MM.1S (cell line): ENCODE measurements at regions not wholly inside any gene's neighbourhood (a gene's known extent, or its start where the extent isn't known, plus 50 kb on each side); places are given as distances from the start of the nearest gene placed in this dataset.

Experiments used
- DNase-seq: peaks from one replicate; pipeline ENCODE4 v3.0.0-alpha.2; 2015
- H2AFZ ChIP-seq: fragments of 300-600 bp; sonication (generic); 2 replicates; pipeline ENCODE4 v1.6.0; 2016; ENCODE audit warnings: antibody characterized with exemption, low read length
- H3F3A ChIP-seq: fragments of 300-600 bp; sonication (generic); 2 replicates; pipeline ENCODE4 v1.6.1; 2016; ENCODE audit warnings: mild to moderate bottlenecking, antibody characterized with exemption, low read length, moderate library complexity, mixed read lengths; ENCODE audit not compliant: insufficient read depth
- H3K27ac ChIP-seq: fragments of 300-600 bp; sonication (generic); 2 replicates; pipeline ENCODE4 v1.5.1; 2016; ENCODE audit warnings: mild to moderate bottlenecking, low read length
- H3K27me3 ChIP-seq: fragments of 300-600 bp; sonication (generic); replicated peaks from 2 replicates; pipeline ENCODE4 v1.6.0; 2016; ENCODE audit warnings: low read length; ENCODE audit not compliant: insufficient read depth
- H3K36me3 ChIP-seq: fragments of 300-600 bp; sonication (generic); replicated peaks from 2 replicates; pipeline ENCODE4 v1.6.1; 2016; ENCODE audit warnings: mild to moderate bottlenecking, low read length, mixed read lengths; ENCODE audit not compliant: insufficient read depth
- H3K4me1 ChIP-seq: fragments of 300-600 bp; sonication (generic); 2 replicates; pipeline ENCODE4 v1.6.1; 2016; ENCODE audit warnings: low read length, mixed read lengths
- H3K4me2 ChIP-seq: fragments of 300-600 bp; sonication (generic); 2 replicates; pipeline ENCODE4 v1.6.0; 2016; ENCODE audit warnings: low read depth, low read length
- H3K4me3 ChIP-seq: fragments of 300-600 bp; sonication (generic); 2 replicates; pipeline ENCODE4 v1.5.1; 2016; ENCODE audit warnings: low read length, mixed read lengths
- H3K79me2 ChIP-seq: fragments of 300-600 bp; sonication (generic); 2 replicates; pipeline ENCODE4 v1.6.1; 2016; ENCODE audit warnings: mixed run types, low read length, mixed read lengths
- H3K9ac ChIP-seq: fragments of 300-600 bp; sonication (generic); 2 replicates; pipeline ENCODE4 v1.6.1; 2016; ENCODE audit warnings: low read length, mixed read lengths
- H3K9me2 ChIP-seq: fragments of 300-600 bp; sonication (generic); replicated peaks from 2 replicates; pipeline ENCODE4 v1.6.1; 2016; ENCODE audit warnings: mild to moderate bottlenecking, low read length, mixed read lengths; ENCODE audit not compliant: insufficient read depth
- H3K9me3 ChIP-seq: fragments of 300-600 bp; sonication (generic); replicated peaks from 2 replicates; pipeline ENCODE4 v1.6.1; 2016; ENCODE audit warnings: mild to moderate bottlenecking, low read length, mixed read lengths; ENCODE audit not compliant: insufficient read depth
- H4K20me1 ChIP-seq: fragments of 300-600 bp; sonication (generic); 2 replicates; pipeline ENCODE4 v1.6.1; 2016; ENCODE audit warnings: mild to moderate bottlenecking, low read length, moderate library complexity, mixed read lengths; ENCODE audit not compliant: insufficient read depth
- CTCF ChIP-seq: fragments of 300-600 bp; sonication (generic); IDR thresholded peaks from 2 replicates; pipeline ENCODE4 v1.5.1; 2016; ENCODE audit warnings: antibody characterized with exemption, low read length, mixed read lengths
- EZH2 ChIP-seq: fragments of 300-600 bp; sonication (generic); optimal IDR thresholded peaks from 2 replicates; pipeline ENCODE3; 2017; ENCODE audit warnings: low read depth, mild to moderate bottlenecking, antibody characterized with exemption, low read length, mixed read lengths
- EZH2phosphoT487 ChIP-seq: fragments of 300-600 bp; sonication (generic); IDR thresholded peaks from 2 replicates; pipeline ENCODE4 v1.6.1; 2018; ENCODE audit warnings: antibody characterized with exemption, low read length

GRCh38 chr16:26877421-26877820, 189.3 kb upstream of the C16orf82 start:
- Histone ChIP-seq H3K27ac (no peak overlapping the region), H3F3A (no peaks in the 10 kb centered on the region), H3K9me3 (no peaks in the 10 kb centered on the region), H3K9ac (no peak overlapping the region), H3K4me3 (no peak overlapping the region), H3K4me1 (no peaks in the 10 kb centered on the region), H2AFZ (no peak overlapping the region), H3K4me2 (no peak overlapping the region), H3K36me3 (no peaks in the 10 kb centered on the region), H3K27me3 (no peaks in the 10 kb centered on the region), H4K20me1 (no peaks in the 10 kb centered on the region), H3K9me2 (no peaks in the 10 kb centered on the region), H3K79me2 (no peaks in the 10 kb centered on the region)
- TF ChIP-seq CTCF = no peak
- TF ChIP-seq EZH2phosphoT487 = no peak
- TF ChIP-seq EZH2 = no peak
- DNase-seq = no peak

- DNase-seq = no peak
- Histone ChIP-seq H3K4me2 (no peak overlapping the region), H3F3A (no peaks in the 10 kb centered on the region), H3K27ac (no peak overlapping the region), H3K27me3 (no peaks in the 10 kb centered on the region), H3K36me3 (no peaks in the 10 kb centered on the region), H4K20me1 (no peaks in the 10 kb centered on the region), H3K9ac (no peak overlapping the region), H3K4me1 (no peaks in the 10 kb centered on the region), H2AFZ (no peak overlapping the region), H3K4me3 (no peak overlapping the region), H3K9me3 (no peaks in the 10 kb centered on the region), H3K9me2 (no peaks in the 10 kb centered on the region), H3K79me2 (no peaks in the 10 kb centered on the region)
- TF ChIP-seq CTCF = no peak
- no peak for TF ChIP-seq EZH2
- no peak for TF ChIP-seq EZH2phosphoT487
Observed at GRCh38 chr16:26885674-26886073, 181.1 kb upstream of the C16orf82 start.

GRCh38 chr16:26889740-26890139, 177.0 kb upstream of the C16orf82 start:
- no peaks in the 10 kb centered on the region for H3K9me2 ChIP-seq
- H2AFZ ChIP-seq = no peak overlapping the region
- no peak for TF ChIP-seq CTCF
- no peak for TF ChIP-seq EZH2
- TF ChIP-seq EZH2phosphoT487 = no peak
- no peak overlapping the region for H3K4me2 ChIP-seq
- no peak overlapping the region for H3K27ac ChIP-seq
- no peaks in the 10 kb centered on the region for H3K27me3 ChIP-seq
- no peaks in the 10 kb centered on the region for H3K9me3 ChIP-seq
- H3F3A ChIP-seq = no peaks in the 10 kb centered on the region
- no peaks in the 10 kb centered on the region for H4K20me1 ChIP-seq
- H3K4me1 ChIP-seq = no peaks in the 10 kb centered on the region
- H3K9ac ChIP-seq = no peak overlapping the region
- H3K79me2 ChIP-seq = no peaks in the 10 kb centered on the region
- H3K4me3 ChIP-seq = no peak overlapping the region
- no peak for DNase-seq
- no peaks in the 10 kb centered on the region for H3K36me3 ChIP-seq

GRCh38 chr16:26898200-26898599, 168.5 kb upstream of the C16orf82 start:
- Histone ChIP-seq H3K9me3 (no peaks in the 10 kb centered on the region), H3K4me1 (no peaks in the 10 kb centered on the region), H4K20me1 (no peaks in the 10 kb centered on the region), H3K27me3 (no peaks in the 10 kb centered on the region), H3F3A (no peaks in the 10 kb centered on the region), H3K9ac (no peak overlapping the region), H3K27ac (no peak overlapping the region), H3K9me2 (no peaks in the 10 kb centered on the region), H2AFZ (no peak overlapping the region), H3K36me3 (no peaks in the 10 kb centered on the region), H3K79me2 (no peaks in the 10 kb centered on the region), H3K4me2 (no peak overlapping the region), H3K4me3 (no peak overlapping the region)
- TF ChIP-seq CTCF (no peak), EZH2phosphoT487 (no peak), EZH2 (no peak)
- no peak for DNase-seq
